B cell (primary cell): ENCODE measurements at regions not wholly inside any gene's neighbourhood (a gene's known extent, or its start where the extent isn't known, plus 50 kb on each side); places are given as distances from the start of the nearest gene placed in this dataset.

ENCODE experiments used
- ATAC-seq: fragments of 200-7000 bp; cut with Tn5 transposase; one replicate; pipeline ENCODE4 v1.10.0; 2021; ENCODE audit warnings: low read depth, mild to moderate bottlenecking, moderate number of reproducible peaks, moderate library complexity
- CTCF ChIA-PET: fragments of 350-600 bp; sonication (Branson Sonifier 250); formaldehyde crosslinking; loops from one replicate; lab custom pipeline; 2021; ENCODE audit warnings: antibody characterized with exemption, inconsistent platforms; lab: Charles Lee
- POLR2A ChIA-PET: fragments of 350-600 bp; sonication (Branson Sonifier 250); formaldehyde crosslinking; loops from one replicate; lab custom pipeline; 2021; ENCODE audit warnings: antibody characterized with exemption; lab: Charles Lee
- DNase-seq: peaks from one replicate; pipeline ENCODE4 v3.0.0; 2013
- H2AFZ ChIP-seq: 2 replicates; pipeline ENCODE4 v1.6.1; 2012; ENCODE audit warnings: mild to moderate bottlenecking, low read depth, low read length; ENCODE audit not compliant: insufficient read depth, poor library complexity, severe bottlenecking
- H3K27ac ChIP-seq, 2 donors: 1 replicate in 1 of 2; 2 replicates in 1 of 2; pipeline ENCODE4 v1.5.1; 2012 to 2013; ENCODE audit warnings: low read length in 2 of 2, mild to moderate bottlenecking in 2 of 2, moderate library complexity in 1 of 2
- H3K27me3 ChIP-seq, 4 experiments: fragments of 200-600 bp in 1 of 4; sonication (generic) in 1 of 4; replicated peaks in 1 of 4; 1 replicate in 2 of 4; 2 replicates in 2 of 4; pipeline versions ENCODE4 v1.6.1 to v1.7.0; 2013 to 2016; ENCODE audit warnings: low read length in 3 of 4, mild to moderate bottlenecking in 2 of 4, mixed read lengths in 1 of 4, moderate library complexity in 1 of 4; ENCODE audit not compliant: insufficient read depth in 4 of 4, control insufficient read depth in 3 of 4; ENCODE audit errors: control extremely low read depth in 1 of 4
- H3K36me3 ChIP-seq, 2 experiments: replicated peaks in 1 of 2; 1 replicate in 1 of 2; 2 replicates in 1 of 2; pipeline versions ENCODE4 v1.6.1 to v1.7.1; 2013; ENCODE audit warnings: low read length in 1 of 2; ENCODE audit not compliant: insufficient read depth in 2 of 2, control insufficient read depth in 1 of 2; ENCODE audit errors: control extremely low read depth in 1 of 2, extremely low read depth in 1 of 2
- H3K4me1 ChIP-seq, 2 donors: fragments of 200-600 bp in 1 of 2; sonication (generic) in 1 of 2; 1 replicate in 1 of 2; 2 replicates in 1 of 2; pipeline versions ENCODE4 v1.5.1 to v1.6.1; 2013 to 2017; ENCODE audit warnings: low read length in 2 of 2; ENCODE audit not compliant: control insufficient read depth in 2 of 2, insufficient read depth in 2 of 2
- H3K4me2 ChIP-seq: replicated peaks from 2 replicates; pipeline ENCODE3; 2012; ENCODE audit warnings: mild to moderate bottlenecking, low read depth, low read length; ENCODE audit not compliant: poor library complexity, severe bottlenecking
- H3K4me3 ChIP-seq, 5 experiments: fragments of 200-600 bp in 1 of 5; sonication (generic) in 1 of 5; 1 replicate in 3 of 5; 2 replicates in 2 of 5; pipeline versions ENCODE4 v1.5.1 to v1.7.0; 2011 to 2016; ENCODE audit warnings: low read length in 4 of 5, mild to moderate bottlenecking in 4 of 5, low read depth in 2 of 5, control low read depth in 1 of 5, moderate library complexity in 1 of 5; ENCODE audit not compliant: insufficient read depth in 1 of 5; ENCODE audit errors: control extremely low read depth in 1 of 5, extremely low read depth in 1 of 5
- H3K79me2 ChIP-seq: fragments of 200-600 bp; sonication (generic); one replicate; pipeline ENCODE4 v1.6.0; 2016; ENCODE audit warnings: low read length; ENCODE audit not compliant: control insufficient read depth, insufficient read depth
- H3K9ac ChIP-seq: fragments of 200-600 bp; sonication (generic); 2 replicates; pipeline ENCODE4 v1.6.1; 2017; ENCODE audit warnings: mild to moderate bottlenecking, low read length, moderate library complexity
- H3K9me3 ChIP-seq, 3 donors: one replicate each; pipeline versions ENCODE4 v1.6.1 to v1.7.1; 2013; ENCODE audit warnings: low read length in 2 of 3; ENCODE audit not compliant: control insufficient read depth in 2 of 3, insufficient read depth in 1 of 3; ENCODE audit errors: control extremely low read depth in 1 of 3
- H4K20me1 ChIP-seq: 2 replicates; pipeline ENCODE4 v1.6.0; 2012; ENCODE audit warnings: mild to moderate bottlenecking, low read length; ENCODE audit not compliant: insufficient read depth, control insufficient read depth, poor library complexity, severe bottlenecking
- H3K27ac Mint-ChIP-seq: one replicate; pipeline ENCODE4 v1.8.0; 2021; ENCODE audit warnings: mixed read lengths
- H3K27me3 Mint-ChIP-seq: one replicate; pipeline ENCODE4 v1.8.0; 2021; ENCODE audit warnings: mixed read lengths
- H3K4me1 Mint-ChIP-seq: one replicate; pipeline ENCODE4 v1.8.0; 2021; ENCODE audit warnings: mixed read lengths
- H3K4me3 Mint-ChIP-seq: one replicate; pipeline ENCODE4 v1.8.0; 2021; ENCODE audit warnings: mixed read lengths
- H3K9me3 Mint-ChIP-seq: one replicate; pipeline ENCODE4 v1.8.0; 2022; ENCODE audit warnings: mixed read lengths; ENCODE audit not compliant: insufficient read depth
- CTCF ChIP-seq: fragments of 200-600 bp; IDR thresholded peaks from one replicate; pipeline ENCODE4 v1.8.0; 2022; ENCODE audit warnings: antibody characterized with exemption, mild to moderate bottlenecking
- EZH2 ChIP-seq: IDR thresholded peaks from 2 replicates; pipeline ENCODE4 v1.6.1; 2012; ENCODE audit warnings: borderline replicate concordance, low read depth, mild to moderate bottlenecking, moderate library complexity, low read length; ENCODE audit not compliant: insufficient read depth, poor library complexity, severe bottlenecking
- WGBS: methylation state at CpG from one replicate; pipeline ENCODE4 v1.1.5; 2013; ENCODE audit warnings: missing lambda C conversion rate; ENCODE audit not compliant: insufficient coverage; 5-methylcytosine and 5-hydroxymethylcytosine counted together
- intact Hi-C: fragments of 100-400 bp; cut with micrococcal nuclease; formaldehyde crosslinking; loops from one replicate; pipeline ENCODE4 v1.10.0; 2022

- DNase-seq (no peak), ATAC-seq (no peak)
- CTCF ChIA-PET, result no interaction called here
- Mint-ChIP-seq H3K4me1 (no peaks in the 10 kb centered on the region), H3K9me3 (no peaks in the 10 kb centered on the region), H3K4me3 (no peak overlapping the region), H3K27ac (no peak overlapping the region), H3K27me3 (peaks cover 6% of the 10 kb centered on the region)
- Histone ChIP-seq H3K9ac (no peak overlapping the region), H3K9me3 (no peaks in the 10 kb centered on the region), H3K4me3 (no peak overlapping the region), H3K4me1 (peaks cover 5 to 6% of the 10 kb centered on the region in 2 donors), H2AFZ (no peak overlapping the region), H3K36me3 (no peaks in the 10 kb centered on the region), H3K27ac (no peak overlapping the region), H3K27me3 (no peaks in the 10 kb centered on the region), H4K20me1 (no peaks in the 10 kb centered on the region), H3K79me2 (no peaks in the 10 kb centered on the region), H3K4me2 (no peak overlapping the region)
- no CpG with 5 or more reads among the region's 3 CpGs for WGBS
- TF ChIP-seq CTCF (no peak), EZH2 (no peak)
- POLR2A ChIA-PET, result no interaction called here
- intact Hi-C loops, result no loop called here
Observed at GRCh38 chr11:82536706-82537105, 197.0 kb downstream of the FAM181B start.

- no peak for TF ChIP-seq EZH2
- TF ChIP-seq CTCF, result no peak
- Mint-ChIP-seq H3K9me3 (no peaks in the 10 kb centered on the region), H3K27ac (no peak overlapping the region), H3K4me3 (no peak overlapping the region), H3K4me1 (no peaks in the 10 kb centered on the region), H3K27me3 (peaks cover 6% of the 10 kb centered on the region)
- ChIA-PET CTCF (no interaction called here), POLR2A (no interaction called here)
- Histone ChIP-seq H3K36me3 (no peaks in the 10 kb centered on the region), H3K27me3 (no peaks in the 10 kb centered on the region), H3K9me3 (no peaks in the 10 kb centered on the region), H3K4me1 (no peaks in the 10 kb centered on the region), H3K9ac (no peak overlapping the region), H4K20me1 (no peaks in the 10 kb centered on the region), H3K79me2 (no peaks in the 10 kb centered on the region), H3K27ac (no peak overlapping the region), H3K4me2 (no peak overlapping the region), H3K4me3 (no peak overlapping the region), H2AFZ (no peak overlapping the region)
- DNase-seq (no peak), ATAC-seq (no peak)
- 95% methylated on average over 4 of the region's 7 CpGs for WGBS
- intact Hi-C loops, result no loop called here
Observed at GRCh38 chr11:82533628-82534327, 199.9 kb downstream of the FAM181B start.
